Inflammatory macrophage treated with lipopolysaccharide for 1 hour (primary cell): ENCODE measurements at regions not wholly inside any gene's neighbourhood (a gene's known extent, or its start where the extent isn't known, plus 50 kb on each side); places are given as distances from the start of the nearest gene placed in this dataset.
A peak's percentile ranks its signal among the peaks of the same experiment; 100 is the strongest.

ENCODE experiments used
- DNase-seq, 2 donors: peaks; one replicate each; pipeline ENCODE4 v3.0.0-alpha.2; 2020 to 2022

DNA sequence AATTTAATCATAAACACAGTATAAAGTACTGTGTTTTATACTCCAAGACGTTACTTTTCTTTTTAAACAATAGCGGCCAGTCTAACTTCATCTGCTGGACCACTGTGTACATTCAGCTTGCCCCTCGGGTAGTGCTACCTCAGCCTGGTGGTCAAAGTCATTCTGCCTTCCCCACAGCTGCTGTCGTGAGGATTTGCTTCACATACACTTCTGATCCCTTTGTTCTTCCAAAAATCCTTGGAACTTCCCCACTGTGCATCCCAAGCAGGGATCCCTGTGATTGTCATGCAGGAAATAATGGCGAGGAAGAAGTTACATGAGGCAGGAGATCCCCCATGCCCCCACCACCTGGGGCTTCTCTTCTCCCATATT is 234.9 kb upstream of the STARD13 start:
- no peak for DNase-seq

DNA sequence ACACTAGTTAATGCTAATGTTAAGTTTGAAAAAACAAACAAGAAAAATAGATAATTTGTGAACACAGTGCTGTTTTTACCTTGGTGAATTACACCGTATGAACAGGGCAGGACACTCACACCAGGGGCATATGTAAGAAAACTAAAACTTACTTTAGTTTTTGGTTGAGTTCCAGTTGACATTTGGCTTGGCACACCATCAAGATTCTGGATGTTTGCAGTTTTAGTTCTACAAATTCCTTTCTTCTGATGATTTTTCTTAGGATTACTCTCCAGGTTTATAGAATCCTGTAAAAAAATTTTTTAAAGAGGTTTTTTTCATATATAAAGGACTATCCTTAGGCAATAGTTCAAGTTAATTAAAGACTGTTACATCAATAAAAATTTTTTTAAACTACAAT is 238.5 kb upstream of the STARD13 start:
- no peak for DNase-seq

DNA sequence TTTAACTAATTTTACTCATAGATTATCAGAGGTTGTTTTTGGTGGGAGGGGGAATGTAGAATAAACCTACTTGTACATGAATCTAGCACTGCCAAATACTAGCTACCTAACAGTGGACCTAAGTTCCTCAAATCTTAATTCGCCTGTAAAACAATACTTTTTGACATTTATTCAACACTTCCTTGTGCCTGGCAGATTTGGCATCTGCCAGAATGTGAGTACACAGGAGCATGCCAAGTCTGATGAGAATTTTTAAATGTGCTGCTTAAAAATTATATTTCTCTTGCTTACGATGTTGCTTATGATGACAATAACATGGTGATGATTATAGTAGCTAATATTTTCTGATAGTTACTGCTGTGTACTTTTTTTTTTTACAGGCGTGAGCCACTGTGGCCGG is 240.2 kb upstream of the STARD13 start:
- no peak for DNase-seq

DNA sequence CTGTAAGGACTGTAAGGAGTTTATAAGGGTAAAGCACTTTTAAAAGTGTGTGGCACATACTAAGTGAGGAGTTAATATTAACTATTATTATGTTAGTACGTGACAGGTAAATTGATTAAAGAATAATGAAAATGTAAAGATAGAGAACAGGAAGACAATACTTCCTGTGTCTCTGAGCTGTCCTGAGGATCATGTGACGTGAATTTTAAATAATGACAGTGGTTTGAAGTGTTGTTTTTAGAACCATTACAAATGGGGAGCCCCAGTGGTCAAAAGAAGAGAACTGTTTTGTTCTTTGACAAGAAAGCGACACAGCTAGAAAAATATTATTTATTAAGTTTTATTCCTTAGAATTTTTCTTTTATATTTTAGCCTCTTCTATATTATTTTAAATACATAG is 241.2 kb upstream of the STARD13 start:
- DNase-seq, result no peak

DNA sequence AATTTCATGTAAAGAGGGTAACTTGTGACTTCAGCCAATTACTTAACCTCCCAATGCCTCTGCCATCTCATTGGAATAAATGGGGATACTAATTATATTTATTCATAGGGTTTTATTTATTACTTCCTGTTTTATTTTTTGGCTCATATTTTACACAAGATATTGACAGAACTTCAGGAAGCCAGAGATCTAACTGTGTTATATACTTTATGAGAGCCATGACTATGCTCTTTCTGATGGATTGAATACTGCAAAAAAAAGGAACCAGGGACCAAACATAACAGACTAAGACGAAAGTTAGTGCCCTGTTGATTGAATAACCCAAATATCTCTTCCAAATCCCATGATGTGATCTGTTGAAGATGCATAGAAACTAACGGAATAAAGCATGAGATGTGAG is 243.3 kb upstream of the STARD13 start:
- DNase-seq, result no peak

DNA sequence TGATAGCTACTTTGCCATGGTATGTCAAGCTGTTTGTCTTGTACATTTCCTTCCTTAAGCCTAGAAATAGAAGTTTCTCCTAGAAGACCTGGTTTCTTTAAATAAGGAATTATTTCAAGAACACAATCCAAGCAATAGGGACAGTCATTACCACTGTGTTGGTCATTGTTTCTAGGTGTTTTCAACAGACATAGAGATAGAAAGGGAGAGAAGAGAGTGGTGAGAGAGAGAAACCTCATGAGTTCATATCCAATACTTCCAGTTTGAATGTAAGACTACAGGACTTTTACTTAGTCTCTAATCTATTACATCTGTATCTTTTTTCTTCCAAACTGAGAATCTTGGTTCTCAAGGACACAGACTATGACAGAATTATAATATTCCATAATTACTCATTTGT is 245.9 kb upstream of the STARD13 start:
- DNase-seq, result no peak

DNA sequence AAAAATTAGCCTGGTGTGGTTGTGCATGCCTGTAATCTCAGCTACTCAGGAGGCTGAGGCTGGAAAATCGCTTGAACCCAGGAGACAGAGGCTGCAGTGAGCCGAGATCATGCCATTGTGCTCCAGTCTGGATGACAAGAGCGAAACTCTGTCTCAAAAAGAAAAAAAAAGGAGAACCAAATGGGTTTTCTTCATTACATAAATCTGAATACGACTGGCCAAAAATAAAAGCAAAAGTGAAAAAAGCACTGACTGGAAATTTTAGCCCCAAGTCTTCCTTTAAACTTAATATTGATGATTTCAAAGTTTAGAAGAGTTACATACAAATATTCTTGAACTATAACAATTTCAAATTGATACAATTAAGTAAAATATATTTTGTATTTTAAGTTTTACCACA is 249.5 kb upstream of the STARD13 start:
- DNase-seq, result peak in 1 of 2 donors; percentile 10

DNA sequence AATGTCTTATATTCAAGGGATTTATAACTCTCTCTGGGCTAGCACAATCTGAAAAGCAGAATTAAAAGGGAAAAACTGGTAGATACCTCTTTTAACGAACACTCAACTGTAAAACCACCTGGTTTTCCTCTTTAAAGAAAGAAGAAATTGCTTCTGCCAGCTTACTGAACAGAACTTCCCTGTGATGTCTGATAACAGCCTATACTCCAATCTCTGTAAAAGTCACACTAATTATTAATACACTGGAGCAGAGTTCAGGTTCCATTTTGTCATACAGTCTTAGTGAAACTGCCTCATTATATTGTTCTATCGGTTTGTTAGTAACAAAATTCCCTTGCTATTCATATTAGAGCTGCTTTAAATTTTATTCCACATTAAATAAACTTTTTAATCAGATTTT is 251.0 kb upstream of the STARD13 start:
- DNase-seq, result no peak

DNA sequence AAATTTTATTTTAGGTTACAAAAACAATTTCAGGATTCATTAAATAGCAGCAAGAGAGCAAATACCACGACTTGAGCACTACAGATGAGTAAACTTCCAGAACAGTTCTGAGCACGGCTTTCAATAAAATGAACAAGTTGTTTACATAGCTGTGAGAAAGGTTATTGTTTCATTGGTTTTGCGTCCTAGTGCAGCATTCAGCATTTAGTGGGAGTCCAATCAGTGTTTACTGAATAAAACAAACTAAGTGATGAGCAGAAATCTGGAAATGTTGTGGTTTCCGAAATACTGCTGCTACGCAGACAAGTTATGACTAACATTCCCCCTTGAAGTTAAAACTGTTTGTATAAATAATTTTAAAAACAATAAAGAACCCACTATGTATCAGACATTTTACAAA is 251.5 kb upstream of the STARD13 start:
- DNase-seq, result no peak

DNA sequence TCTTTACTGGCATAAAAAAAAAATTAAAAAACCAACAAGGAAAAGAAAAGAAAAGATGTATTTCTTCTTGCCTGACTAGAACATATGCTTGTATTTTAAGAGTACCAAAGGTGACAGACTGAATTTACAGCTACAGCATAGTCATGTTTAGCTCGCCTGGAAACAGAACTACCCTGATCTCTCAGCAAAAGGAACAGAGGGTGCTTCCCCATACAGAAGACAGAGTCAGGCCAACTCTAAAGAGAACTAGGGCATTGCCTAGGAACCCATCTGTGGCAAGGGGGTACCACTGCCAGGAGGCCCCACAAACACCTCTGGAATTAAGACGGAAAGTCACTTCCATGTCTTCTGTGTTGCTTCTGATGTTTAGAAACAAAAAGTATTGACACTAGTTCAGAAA is 252.1 kb upstream of the STARD13 start:
- DNase-seq, result peak in 1 of 2 donors; percentile 13

DNA sequence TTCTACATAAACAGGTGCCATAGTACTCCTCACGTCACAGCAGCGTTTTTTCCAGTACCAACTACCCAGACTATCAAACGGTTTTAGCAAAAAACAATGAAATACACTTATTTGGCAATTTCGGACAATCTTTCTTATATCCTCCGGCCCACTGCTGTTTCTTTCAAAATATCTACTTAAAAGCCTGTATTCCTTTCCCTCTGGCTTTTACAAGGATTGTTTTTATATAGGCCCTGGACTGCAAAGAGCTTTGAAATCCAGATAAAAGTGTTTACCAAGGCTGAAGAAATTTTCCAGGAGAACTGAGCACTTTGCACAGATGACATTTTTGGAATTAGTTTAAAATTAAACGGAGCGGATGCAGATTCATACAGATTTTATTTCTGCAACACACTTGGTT is 255.9 kb upstream of the STARD13 start:
- no peak for DNase-seq

DNA sequence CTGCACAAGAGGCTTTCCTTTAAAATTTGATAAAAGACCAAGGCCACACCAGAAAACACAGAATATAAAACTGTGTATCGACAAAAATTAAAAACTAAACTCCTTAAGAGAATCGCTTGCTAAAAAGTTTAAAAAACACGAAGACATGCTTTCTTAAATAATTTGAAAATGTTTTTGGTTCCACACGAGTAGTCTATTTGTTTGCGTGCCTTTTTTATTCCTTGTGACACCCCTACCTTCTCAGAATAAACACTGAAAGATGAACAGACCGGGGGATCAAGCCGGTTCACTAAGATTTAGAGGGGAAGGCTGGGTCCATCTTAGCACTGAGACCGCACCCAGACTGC is 256.4 kb upstream of the STARD13 start:
- DNase-seq, result no peak

DNA sequence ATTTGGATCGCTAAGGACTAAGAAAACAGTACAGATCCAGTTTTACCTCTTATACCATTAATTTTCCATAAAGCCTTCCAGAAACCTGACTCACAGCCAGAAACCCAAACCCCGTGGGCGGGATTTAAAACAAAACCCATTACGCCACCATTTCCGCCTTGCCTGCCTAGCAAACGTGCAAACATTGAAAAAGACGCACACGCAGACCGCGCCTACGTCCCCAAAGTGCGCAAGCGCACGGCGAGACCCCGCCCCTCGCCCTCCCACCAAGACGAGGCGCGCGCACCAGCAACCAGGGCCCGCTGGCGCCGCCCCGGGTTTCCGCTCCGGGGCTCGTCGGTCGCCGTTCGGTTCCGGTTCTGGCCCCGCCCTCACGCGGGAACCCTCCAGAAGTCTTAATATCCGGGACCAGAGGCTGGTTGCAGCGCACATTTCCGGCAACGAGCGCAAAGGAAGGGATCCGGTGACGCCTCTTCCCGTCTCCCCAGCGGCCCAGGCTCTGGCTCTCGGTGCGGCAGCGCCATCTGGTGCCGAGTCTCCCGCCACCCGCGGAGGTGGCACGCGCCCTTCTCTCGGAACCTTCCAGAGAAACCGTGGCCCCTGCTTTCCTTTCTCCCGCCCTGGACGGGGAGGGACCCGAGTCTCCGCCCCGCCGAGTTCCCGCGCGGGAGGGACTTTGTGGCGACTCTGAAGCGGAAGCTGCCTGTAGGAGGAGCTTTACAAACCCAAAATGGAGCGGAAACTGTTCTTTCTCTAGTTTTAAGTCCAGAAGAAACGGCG is 256.9 kb upstream of the STARD13 start:
- peak; percentile 99 for DNase-seq

DNA sequence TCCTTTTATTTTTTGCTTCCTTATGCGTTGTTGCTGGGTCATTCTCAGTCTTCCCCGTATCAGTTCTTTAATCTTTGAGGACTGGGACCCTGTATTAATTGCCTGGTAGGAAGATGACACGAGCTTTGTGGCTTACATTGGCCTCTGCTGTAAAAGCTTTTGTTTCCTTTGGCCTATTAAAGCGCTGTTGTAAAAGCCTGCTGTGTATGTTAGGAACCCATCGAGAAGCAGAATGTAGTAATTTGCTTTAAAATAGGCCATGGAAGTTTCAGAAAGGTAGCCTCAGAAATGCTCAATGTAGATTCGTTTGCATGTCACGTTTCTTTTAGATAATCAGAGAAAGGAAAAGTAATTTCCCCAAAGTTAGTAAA is 257.5 kb upstream of the STARD13 start:
- DNase-seq, result no peak

DNA sequence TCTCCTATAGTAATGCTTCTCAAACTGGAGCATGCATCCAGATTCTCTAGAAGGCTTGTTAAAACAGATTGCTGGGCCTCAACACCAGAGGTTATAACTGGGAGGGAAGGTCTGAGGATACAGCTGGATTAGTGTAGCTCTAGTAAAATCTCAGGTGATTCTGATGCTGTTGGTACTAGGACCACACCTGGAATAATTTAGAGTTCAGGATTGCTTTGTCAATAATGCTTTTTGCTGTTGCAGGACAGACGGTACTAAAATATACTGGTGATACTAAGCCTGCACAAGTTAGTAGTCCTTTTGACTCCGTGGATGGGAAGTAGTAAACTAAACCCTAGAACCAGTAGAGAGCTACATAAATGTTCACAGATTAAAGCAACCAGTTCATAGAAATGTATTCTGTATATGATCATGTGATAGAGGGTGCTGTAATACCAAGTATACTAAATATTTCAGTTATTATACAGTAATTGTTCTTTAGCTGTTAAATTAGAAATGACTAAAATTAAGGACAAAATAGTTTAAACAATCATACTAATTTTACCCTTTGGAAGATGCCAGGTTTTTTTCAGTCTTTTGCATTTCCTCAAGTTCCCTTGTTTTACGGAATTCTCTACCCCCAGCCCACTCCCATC is 258.2 kb upstream of the STARD13 start:
- peak in 1 of 2 donors; percentile 13 for DNase-seq

DNA sequence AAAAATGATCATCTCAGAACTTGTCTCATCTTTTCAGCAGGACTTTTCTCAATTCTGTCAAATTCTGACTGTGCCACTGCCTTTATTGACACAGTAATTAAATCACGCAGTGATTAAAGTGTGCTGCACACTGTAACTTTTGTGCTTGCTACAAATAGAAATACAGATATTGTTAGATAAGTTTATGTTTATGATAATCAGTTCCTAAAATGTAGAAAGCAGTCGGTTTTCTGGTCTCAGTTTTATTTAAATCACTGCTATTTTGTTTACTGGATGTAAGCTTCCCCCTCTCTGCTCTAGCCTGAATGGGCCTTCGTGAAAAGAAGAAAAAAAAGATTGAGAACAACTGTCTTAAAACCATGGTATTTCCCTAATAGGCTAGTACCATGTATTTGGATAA is 258.8 kb upstream of the STARD13 start:
- DNase-seq, result no peak

DNA sequence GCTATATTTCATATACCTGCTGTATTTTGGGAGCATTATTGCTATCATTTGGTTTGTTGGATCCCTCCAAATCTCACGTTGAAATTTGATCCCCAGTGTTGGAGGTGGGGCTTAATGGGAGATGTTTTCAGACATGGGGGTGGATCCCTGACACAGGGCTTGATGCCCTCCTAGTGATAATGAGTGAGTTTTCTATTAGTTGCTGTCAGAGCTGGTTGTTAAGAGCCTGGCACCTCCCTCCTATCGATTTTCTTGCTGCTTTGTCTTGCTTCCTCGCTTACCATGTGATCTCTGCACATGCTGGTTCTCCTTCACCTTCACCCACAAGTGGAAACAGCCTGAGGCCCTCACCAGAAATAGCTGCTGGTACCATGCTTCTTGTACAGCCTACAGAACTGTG is 259.9 kb upstream of the STARD13 start:
- DNase-seq, result no peak

DNA sequence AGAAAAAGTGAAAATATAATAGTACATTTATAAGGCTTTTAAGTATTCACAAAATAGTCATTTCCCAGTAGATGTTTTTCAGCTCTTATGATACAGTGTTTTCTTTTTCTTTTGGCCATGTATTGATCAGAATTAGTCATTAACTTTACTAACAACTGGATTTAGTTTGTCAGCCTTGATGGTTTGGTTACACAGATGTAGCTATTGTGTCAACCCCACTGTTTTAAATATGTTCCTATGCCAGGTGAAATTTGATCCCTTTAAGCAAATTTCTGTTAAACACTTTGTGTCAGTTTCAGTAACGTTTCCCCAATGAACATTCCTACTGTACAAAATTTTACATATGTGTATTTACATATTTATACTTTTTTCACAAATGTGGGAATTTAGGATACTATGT is 261.5 kb upstream of the STARD13 start:
- DNase-seq, result no peak

DNA sequence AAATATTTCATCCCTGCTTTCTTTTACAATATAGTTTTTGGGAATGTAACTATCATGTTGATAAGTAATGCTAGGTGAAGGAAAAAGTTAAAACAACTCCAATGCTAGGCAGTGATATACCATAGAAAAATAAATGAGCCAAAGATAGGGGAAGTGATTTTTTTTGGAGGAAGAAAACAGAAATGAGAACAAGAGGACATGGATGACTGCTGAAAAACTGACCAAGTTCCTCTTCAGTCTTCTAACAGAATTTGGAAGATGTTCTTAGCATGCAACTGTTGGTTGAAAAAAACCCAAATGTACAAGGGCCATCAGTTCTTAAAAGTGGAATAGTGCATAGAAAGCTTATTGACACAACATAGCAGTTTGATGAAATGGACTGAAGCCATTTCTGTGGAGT is 262.5 kb upstream of the STARD13 start:
- peak; percentile 32 to 35 for DNase-seq

DNA sequence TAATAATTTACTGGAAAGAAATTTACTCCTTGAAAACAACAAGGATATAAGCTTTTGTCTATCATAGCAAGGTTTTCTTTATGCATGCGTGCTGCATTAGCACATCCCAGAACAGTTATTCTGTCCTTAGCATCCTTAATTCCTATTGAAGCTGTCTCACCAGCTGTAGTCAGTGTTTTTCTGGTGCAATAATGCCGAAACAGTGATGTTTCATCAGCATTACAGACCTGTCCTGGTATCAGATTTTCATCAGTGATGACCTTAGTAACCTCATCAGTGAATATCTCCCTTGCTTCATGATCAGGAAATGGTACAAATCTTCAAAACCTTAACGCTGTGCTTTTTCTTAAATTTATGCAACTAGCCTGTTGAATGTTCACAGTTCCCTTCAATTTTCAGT is 264.7 kb upstream of the STARD13 start:
- no peak for DNase-seq

DNA sequence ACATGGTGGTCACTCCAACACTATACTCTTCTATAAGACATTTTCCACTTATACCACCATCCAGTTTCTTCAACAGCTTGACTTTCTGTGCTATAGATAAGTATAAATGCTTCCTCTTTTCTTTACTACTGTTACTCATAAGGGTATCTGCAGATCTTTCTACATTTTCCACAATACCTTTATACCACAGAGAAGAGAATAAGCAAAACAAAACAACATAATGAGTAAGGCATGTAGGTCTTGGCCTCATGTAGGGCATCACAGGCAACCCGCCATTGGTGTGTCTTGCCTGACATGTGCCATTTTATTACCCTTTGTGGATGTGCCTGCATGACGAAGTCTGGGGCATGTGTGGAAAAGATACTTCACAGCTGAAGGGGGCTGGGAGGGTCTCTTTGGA is 265.3 kb upstream of the STARD13 start:
- no peak for DNase-seq

DNA sequence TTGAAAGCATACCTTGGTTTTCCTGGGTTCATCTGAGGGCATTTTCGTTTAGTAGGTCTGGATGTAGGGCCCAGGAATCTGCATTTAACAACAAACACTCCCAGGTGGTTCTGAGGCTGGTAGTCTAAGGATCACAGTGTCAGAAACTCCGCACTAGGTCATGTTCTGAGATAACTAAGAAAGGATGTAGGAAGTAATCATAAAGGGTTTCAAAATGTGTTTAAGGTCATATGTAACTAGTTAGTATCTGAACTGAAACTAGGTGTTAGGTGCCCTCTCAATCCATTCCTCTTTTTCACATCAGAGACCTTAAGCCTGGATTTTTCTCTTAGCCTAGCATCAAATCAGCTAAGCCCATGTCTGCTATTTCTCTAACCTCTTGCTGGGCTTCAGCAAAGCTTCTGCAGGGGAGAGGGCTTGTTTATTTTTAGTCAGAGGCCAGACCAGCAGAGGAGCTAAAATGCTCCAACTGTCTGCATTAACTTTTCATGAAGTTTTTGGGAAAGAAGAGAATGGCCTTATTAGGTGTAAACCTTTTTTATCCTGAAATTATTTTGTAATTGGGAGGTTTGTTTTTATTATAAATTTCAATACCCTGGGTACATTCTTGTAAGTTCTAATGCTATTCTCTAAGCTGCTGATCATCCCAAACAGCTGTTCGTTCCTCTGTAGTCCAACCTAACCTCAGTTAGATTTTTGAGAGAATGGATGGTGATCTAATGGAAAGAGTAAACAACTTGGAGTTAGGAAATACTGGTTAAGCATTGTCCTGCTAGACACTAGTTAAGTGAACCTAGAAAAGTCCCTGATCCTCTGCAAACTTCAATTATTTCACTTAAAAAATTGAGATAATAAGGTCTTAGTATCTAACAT is 262.8 kb upstream of the RFC3 start:
- no peak for DNase-seq

DNA sequence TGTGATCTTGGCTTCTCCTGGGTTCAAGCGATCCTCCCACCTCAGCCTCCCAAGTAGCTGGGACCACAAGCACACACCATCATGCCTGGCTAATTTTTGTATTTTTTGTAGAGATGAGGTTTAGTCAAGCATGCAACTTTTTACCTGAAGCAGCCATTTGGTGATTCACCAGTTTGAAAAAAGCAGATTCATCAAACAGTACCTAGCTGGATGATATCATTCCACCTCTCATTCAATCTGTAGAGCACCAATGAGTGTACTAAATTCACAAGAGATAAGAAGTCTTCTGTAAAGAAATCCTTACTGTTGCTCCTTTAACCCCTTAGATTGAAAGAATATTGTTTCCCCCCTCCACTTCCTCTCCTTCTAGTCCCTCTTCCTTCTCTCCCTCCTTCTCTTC is 261.1 kb upstream of the RFC3 start:
- DNase-seq, result no peak

DNA sequence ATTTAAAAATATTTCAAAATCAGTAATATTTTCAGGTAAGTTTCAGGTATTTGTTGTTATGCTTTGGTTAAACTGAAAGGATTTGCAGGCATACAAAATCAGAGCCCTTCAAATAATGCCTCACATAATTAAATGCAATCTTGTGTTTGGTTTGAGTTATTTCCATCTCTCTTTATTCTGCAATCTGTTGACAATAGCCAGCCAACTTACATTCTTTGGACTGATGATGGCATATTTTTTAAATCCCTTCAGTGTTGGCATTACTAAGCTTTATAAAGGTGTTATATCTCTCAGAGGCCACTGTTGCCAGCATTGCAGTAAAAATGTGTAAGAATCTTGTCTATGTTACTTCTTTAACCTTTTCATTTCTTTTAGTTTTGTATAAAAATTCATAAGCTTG is 257.2 kb upstream of the RFC3 start:
- no peak for DNase-seq
